ENCODE measurements at regions not wholly inside any gene's neighbourhood (a gene's known extent, or its start where the extent isn't known, plus 50 kb on each side); places are given as distances from the start of the nearest gene placed in this dataset.

DNA sequence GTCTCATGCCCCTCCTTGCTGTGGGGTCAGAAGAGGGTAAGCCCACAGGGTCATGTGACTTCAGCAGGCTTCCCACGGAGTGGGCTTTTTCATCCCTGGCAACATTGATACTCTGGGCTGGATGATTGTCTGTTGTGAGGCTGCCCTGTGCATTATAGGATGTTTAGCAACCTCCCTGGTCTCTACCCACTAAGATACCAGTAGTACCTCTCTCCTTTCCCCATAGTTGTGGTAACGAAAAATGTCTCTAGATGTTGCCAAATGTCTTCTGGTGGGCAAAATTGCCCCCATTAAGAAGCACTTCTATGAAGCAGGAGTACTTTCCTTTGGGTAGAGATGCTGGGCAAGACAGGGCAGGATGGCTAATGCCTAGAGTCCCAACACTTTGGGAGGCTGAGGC is 232.5 kb upstream of the ZNF217 start:
- Histone ChIP-seq H3K56ac (ENCODE audit: insufficient read length, low read depth, low read length) (no peak overlapping the region), H2AK5ac (ENCODE audit: insufficient read length, low read length) (no peak overlapping the region), H3K14ac (ENCODE audit: insufficient read depth, low read length) (no peak overlapping the region), H3K23me2 (ENCODE audit: insufficient read length, low read depth, low read length, poor library complexity, severe bottlenecking) (no peaks in the 10 kb centered on the region), H3K27ac (ENCODE audit: insufficient read length, low read depth, low read length) (no peak overlapping the region), H3K4ac (ENCODE audit: low read depth, low read length) (no peak overlapping the region), H2BK15ac (ENCODE audit: low read depth, low read length) (no peak overlapping the region), H3K4me2 (ENCODE audit: insufficient read depth, insufficient read length, low read length) (no peak overlapping the region), H4K20me1 (ENCODE audit: control insufficient read depth, insufficient read depth, insufficient read length) (no peaks in the 10 kb centered on the region), H4K8ac (replicated peaks; ENCODE audit: insufficient read length, low read depth, low read length) (no peak overlapping the region), H3K18ac (ENCODE audit: insufficient read length, low read depth, low read length) (no peak overlapping the region), H3K23ac (ENCODE audit: insufficient read length, low read depth, low read length) (no peak overlapping the region), H2BK120ac (ENCODE audit: low read depth, low read length, poor library complexity, severe bottlenecking) (no peak overlapping the region), H3K9me3 (ENCODE audit: control insufficient read depth, low read depth, low read length) (no peaks in the 10 kb centered on the region), H4K91ac (ENCODE audit: insufficient read length, low read depth, low read length) (no peak overlapping the region), H3T11ph (ENCODE audit: low read length) (no peak overlapping the region), H4K5ac (ENCODE audit: insufficient read length, low read depth, low read length) (no peak overlapping the region), H3K9ac (ENCODE audit: extremely low read depth, insufficient read length, low read length) (no peak overlapping the region), H2BK5ac (ENCODE audit: insufficient read length, low read length) (no peak overlapping the region), H3K27me3 (ENCODE audit: insufficient read depth, low read length) (no peaks in the 10 kb centered on the region), H2BK12ac (ENCODE audit: insufficient read length, low read depth, low read length) (no peak overlapping the region), H2AFZ (ENCODE audit: low read length) (no peak overlapping the region), H2BK20ac (ENCODE audit: low read depth, low read length, poor library complexity, severe bottlenecking) (no peak overlapping the region), H3K79me1 (ENCODE audit: insufficient read depth, low read depth, low read length, poor library complexity, severe bottlenecking) (no peaks in the 10 kb centered on the region), H3K4me1 (ENCODE audit: insufficient read depth, low read length) (peaks cover 8% of the 10 kb centered on the region; the same call in 1 of the 2 replicates), H3K79me2 (ENCODE audit: insufficient read depth, low read length) (no peaks in the 10 kb centered on the region)
- peaks cover 0 to 4% of the 10 kb centered on the region in 2 experiments; a peak in 1 of 5 replicates for H3K9me3 Mint-ChIP-seq
- no peaks in the 10 kb centered on the region for H3K27me3 Mint-ChIP-seq (ENCODE audit: low read depth)
- no peaks in the 10 kb centered on the region for H3K36me3 Mint-ChIP-seq (ENCODE audit: insufficient read depth in 1 of 3, low read depth in 3 of 3)
- no CpG with 5 or more reads among the region's 2 CpGs for WGBS (ENCODE audit: extremely low coverage, insufficient read length, low lambda C conversion rate)
- TF ChIP-seq, protein P1, sequence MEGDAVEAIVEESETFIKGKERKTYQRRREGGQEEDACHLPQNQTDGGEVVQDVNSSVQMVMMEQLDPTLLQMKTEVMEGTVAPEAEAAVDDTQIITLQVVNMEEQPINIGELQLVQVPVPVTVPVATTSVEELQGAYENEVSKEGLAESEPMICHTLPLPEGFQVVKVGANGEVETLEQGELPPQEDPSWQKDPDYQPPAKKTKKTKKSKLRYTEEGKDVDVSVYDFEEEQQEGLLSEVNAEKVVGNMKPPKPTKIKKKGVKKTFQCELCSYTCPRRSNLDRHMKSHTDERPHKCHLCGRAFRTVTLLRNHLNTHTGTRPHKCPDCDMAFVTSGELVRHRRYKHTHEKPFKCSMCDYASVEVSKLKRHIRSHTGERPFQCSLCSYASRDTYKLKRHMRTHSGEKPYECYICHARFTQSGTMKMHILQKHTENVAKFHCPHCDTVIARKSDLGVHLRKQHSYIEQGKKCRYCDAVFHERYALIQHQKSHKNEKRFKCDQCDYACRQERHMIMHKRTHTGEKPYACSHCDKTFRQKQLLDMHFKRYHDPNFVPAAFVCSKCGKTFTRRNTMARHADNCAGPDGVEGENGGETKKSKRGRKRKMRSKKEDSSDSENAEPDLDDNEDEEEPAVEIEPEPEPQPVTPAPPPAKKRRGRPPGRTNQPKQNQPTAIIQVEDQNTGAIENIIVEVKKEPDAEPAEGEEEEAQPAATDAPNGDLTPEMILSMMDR (conservative IDR thresholded peaks at IDR 0.05): no peak
- H3K4me1 Mint-ChIP-seq: peaks cover 33 to 42% of the 10 kb centered on the region in 2 experiments
- no peak overlapping the region for H3K4me3 Mint-ChIP-seq
- DNase-seq: no peak
- H3K27ac Mint-ChIP-seq: no peak overlapping the region
